VCaP (cell line): ENCODE measurements at regions not wholly inside any gene's neighbourhood (a gene's known extent, or its start where the extent isn't known, plus 50 kb on each side); places are given as distances from the start of the nearest gene placed in this dataset.

ENCODE experiments used
- H3K27ac ChIP-seq: fragments of 450-650 bp; 2 replicates; pipeline ENCODE4 v1.5.1; 2017
- CTCF ChIP-seq: fragments of 450-650 bp; conservative IDR thresholded peaks from 2 replicates; pipeline ENCODE4 v1.5.1; 2017; ENCODE audit warnings: mild to moderate bottlenecking, moderate library complexity

GRCh38 chr5:36815871-36816270 lies 60.7 kb upstream of the NIPBL start:
- TF ChIP-seq CTCF: no peak
- H3K27ac ChIP-seq: no peak overlapping the region

DNA sequence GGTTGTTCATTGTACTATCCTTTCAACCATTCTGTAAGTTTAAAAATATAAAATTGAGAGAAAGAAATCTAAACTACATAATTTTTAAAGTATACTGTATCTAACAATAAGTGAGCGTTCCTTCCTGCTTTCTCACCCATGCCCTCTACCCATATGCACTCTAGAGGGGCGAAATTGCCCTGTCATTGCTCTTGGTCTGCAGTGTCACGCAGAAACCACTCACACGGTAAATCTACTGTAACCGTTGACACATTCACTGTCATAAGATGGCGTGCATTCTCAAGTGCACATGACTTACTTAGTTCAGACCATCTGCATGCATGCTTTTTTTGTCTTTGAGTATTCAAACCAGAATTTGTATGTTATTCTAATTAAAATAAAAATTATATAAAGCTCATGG lies 55.7 kb upstream of the NIPBL start:
- no peak for TF ChIP-seq CTCF
- H3K27ac ChIP-seq: no peak overlapping the region

- H3K27ac ChIP-seq: no peak overlapping the region
- no peak for TF ChIP-seq CTCF
Measured at GRCh38 chr5:36826694-36827093, 49.9 kb upstream of the NIPBL start.
